ENCODE measurements at regions not wholly inside any gene's neighbourhood (a gene's known extent, or its start where the extent isn't known, plus 50 kb on each side); places are given as distances from the start of the nearest gene placed in this dataset.
A peak's percentile ranks its signal among the peaks of the same experiment; 100 is the strongest.

DNA sequence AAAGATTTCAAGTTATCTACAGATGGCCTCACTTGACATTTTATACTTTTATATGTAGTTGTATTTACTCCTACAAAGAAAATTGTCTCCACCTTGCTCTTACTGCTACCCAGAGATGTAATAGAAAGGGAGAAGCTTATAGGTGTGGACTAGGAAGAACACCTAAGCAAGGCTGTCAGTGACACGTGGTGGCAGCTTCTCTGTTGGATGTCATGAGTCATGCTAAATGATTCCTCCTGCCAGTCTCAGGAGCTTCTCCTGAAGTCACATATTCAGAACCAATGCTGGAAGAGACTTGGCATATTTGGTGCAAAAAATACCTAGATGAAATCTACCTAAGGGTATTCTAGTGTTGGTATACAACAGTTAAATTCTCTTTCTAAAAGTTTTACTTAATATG is 184.7 kb downstream of the LRRC3B start:
- H3K36me3 ChIP-seq = no peaks in the 10 kb centered on the region

DNA sequence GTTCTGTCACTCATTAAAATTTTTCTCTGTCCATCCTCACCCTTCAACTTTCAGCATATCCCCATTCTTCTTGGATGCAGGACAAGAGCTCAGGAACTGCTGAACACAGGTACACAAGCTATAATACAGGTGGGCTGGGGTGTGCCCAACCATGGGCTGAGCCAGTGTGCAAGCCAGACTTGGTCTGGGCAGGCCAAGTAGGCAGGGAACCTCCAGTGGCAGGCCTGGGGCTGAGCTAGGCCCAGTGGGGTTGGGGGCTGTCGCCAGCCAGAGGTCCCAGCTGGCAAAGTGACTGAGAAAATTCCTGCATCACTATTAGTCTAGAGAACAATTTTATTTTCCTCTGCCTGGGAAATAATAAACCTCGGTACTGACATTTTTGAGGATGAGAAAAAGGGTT is 202.9 kb downstream of the LRRC3B start:
- no peak for ATAC-seq
- intact Hi-C loops (cut with DNase I) = no loop called here
- TF ChIP-seq, protein P1, sequence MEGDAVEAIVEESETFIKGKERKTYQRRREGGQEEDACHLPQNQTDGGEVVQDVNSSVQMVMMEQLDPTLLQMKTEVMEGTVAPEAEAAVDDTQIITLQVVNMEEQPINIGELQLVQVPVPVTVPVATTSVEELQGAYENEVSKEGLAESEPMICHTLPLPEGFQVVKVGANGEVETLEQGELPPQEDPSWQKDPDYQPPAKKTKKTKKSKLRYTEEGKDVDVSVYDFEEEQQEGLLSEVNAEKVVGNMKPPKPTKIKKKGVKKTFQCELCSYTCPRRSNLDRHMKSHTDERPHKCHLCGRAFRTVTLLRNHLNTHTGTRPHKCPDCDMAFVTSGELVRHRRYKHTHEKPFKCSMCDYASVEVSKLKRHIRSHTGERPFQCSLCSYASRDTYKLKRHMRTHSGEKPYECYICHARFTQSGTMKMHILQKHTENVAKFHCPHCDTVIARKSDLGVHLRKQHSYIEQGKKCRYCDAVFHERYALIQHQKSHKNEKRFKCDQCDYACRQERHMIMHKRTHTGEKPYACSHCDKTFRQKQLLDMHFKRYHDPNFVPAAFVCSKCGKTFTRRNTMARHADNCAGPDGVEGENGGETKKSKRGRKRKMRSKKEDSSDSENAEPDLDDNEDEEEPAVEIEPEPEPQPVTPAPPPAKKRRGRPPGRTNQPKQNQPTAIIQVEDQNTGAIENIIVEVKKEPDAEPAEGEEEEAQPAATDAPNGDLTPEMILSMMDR (IDR thresholded peaks at IDR 0.05) = no peak
- TF ChIP-seq POLR2A (IDR thresholded peaks at IDR 0.05) = no peak
- peak in 1 of 3 donors; percentile 27 for DNase-seq
- Histone ChIP-seq H3K27me3 (no peaks in the 10 kb centered on the region), H3K9me3 (peaks cover 0 to 15% (median 0%) of the 10 kb centered on the region in 4 donors), H3K27ac (no peak overlapping the region), H3K4me3 (no peak overlapping the region), H3K36me3 (no peaks in the 10 kb centered on the region), H3K4me1 (no peaks in the 10 kb centered on the region)
- WGBS (ENCODE audit: insufficient coverage, low coverage, low lambda C conversion rate, missing lambda C conversion rate) = 65% methylated on average over 2 of the region's 2 CpGs

More for the DNA sequence above, 184.7 kb downstream of the LRRC3B start:
- no peaks in the 10 kb centered on the region for H3K9me3 ChIP-seq
- no peak overlapping the region for H3K27ac ChIP-seq
- intact Hi-C loops (cut with DNase I) = no loop called here
- no peaks in the 10 kb centered on the region for H3K4me1 ChIP-seq
- 25% methylated on average over 1 of the region's 1 CpG for WGBS (ENCODE audit: insufficient coverage, low coverage, low lambda C conversion rate, missing lambda C conversion rate)
- ATAC-seq (no peak), DNase-seq (no peak)
- H3K4me3 ChIP-seq = no peak overlapping the region
- no peaks in the 10 kb centered on the region for H3K27me3 ChIP-seq
- TF ChIP-seq, protein P1 (IDR thresholded peaks at IDR 0.05) = no peak
- no peak for TF ChIP-seq POLR2A (IDR thresholded peaks at IDR 0.05)

DNA sequence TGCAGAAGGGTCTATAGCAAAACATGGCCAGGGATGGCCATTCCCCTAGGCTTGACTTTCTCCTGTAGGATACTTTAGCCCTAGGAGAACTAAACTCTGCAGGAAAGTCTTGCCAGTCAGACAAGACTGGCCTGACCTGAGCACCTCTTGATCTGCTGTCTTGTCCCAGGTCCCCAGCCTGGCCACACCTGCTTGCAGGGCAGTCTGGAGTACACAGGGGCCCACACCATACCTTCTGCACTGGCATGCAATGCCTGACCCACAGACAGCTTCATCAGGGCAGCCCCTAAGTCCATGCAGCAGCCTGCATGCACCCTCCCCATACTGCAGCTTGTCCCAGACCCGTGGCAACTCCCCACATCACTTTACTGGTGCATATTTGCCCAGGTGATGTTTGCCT is 204.6 kb downstream of the LRRC3B start:
- peaks cover 0 to 7% (median 0%) of the 10 kb centered on the region in 4 donors for H3K9me3 ChIP-seq
- DNase-seq (peak in 1 of 3 donors; percentile 42), ATAC-seq (peak in 1 of 4 donors; percentile 41)

DNA sequence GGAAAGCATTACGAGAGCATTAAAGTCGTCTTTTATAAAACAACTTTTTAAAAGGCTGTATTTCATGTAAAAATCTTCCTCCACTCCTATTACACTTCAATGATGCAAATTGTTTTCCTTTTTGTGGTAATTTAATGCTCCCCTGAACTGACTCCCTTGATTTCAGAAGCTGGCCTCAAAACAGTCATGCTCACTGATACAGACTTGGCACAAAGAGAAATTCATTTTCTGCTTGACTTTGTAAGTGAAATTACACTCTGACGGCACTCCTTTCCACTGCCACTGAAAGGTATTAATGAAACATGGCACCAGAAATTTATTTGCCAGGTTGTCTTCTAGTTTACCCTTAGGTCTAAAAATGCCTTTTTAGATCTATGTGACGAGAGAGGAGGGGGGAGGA is 215.5 kb downstream of the LRRC3B start:
- WGBS (ENCODE audit: insufficient coverage, low coverage, low lambda C conversion rate, missing lambda C conversion rate) = 63% methylated on average over 4 of the region's 4 CpGs
- intact Hi-C loops (cut with DNase I) = no loop called here
- H3K27me3 ChIP-seq = no peaks in the 10 kb centered on the region
- DNase-seq (no peak), ATAC-seq (no peak)
- no peak overlapping the region for H3K27ac ChIP-seq
- no peak overlapping the region for H3K4me3 ChIP-seq
- H3K4me1 ChIP-seq = no peaks in the 10 kb centered on the region
- TF ChIP-seq, protein P1 (IDR thresholded peaks at IDR 0.05) = no peak
- TF ChIP-seq POLR2A (IDR thresholded peaks at IDR 0.05) = no peak
- H3K36me3 ChIP-seq = no peaks in the 10 kb centered on the region
- no peaks in the 10 kb centered on the region for H3K9me3 ChIP-seq

More for the DNA sequence above, 204.6 kb downstream of the LRRC3B start:
- intact Hi-C loops (cut with DNase I) = no loop called here
- no peaks in the 10 kb centered on the region for H3K27me3 ChIP-seq
- 0% methylated on average over 1 of the region's 1 CpG for WGBS (ENCODE audit: insufficient coverage, low coverage, low lambda C conversion rate, missing lambda C conversion rate)
- H3K4me1 ChIP-seq = no peaks in the 10 kb centered on the region
- H3K4me3 ChIP-seq = no peak overlapping the region
- no peaks in the 10 kb centered on the region for H3K36me3 ChIP-seq
- H3K27ac ChIP-seq = no peak overlapping the region
- TF ChIP-seq, protein P1 (IDR thresholded peaks at IDR 0.05) = no peak
- no peak for TF ChIP-seq POLR2A (IDR thresholded peaks at IDR 0.05)

DNA sequence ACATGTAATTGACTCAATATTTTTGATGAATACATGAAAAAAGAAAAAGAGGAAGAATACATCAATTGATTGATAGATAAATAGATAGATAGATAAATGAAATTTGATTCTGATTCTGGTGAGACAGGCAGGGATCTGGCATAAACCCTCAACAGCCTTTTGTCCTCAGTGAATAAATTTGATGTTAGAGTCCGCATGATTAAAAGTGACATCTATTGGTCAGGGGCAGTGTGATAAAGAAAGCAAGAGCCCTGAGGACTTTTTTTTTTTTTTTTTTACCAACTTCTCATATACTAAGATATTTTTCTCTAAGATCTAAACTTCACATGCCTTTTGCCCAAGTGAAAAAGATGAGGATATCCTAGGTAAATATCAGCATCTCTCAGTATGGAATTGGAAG is 216.4 kb downstream of the LRRC3B start:
- intact Hi-C loops (cut with DNase I) = no loop called here
- H3K27ac ChIP-seq = no peak overlapping the region
- H3K4me3 ChIP-seq = no peak overlapping the region
- H3K4me1 ChIP-seq = no peaks in the 10 kb centered on the region
- no peaks in the 10 kb centered on the region for H3K36me3 ChIP-seq
- 82% methylated on average over 1 of the region's 1 CpG for WGBS (ENCODE audit: insufficient coverage, low coverage, low lambda C conversion rate, missing lambda C conversion rate)
- DNase-seq (no peak), ATAC-seq (no peak)
- no peaks in the 10 kb centered on the region for H3K27me3 ChIP-seq
- H3K9me3 ChIP-seq = no peaks in the 10 kb centered on the region
- TF ChIP-seq, protein P1 (IDR thresholded peaks at IDR 0.05) = no peak
- TF ChIP-seq POLR2A (IDR thresholded peaks at IDR 0.05) = no peak
